ENCODE measurements at regions not wholly inside any gene's neighbourhood (a gene's known extent, or its start where the extent isn't known, plus 50 kb on each side); places are given as distances from the start of the nearest gene placed in this dataset.

- in situ Hi-C loops (cut with HindIII; ENCODE audit: low sequenced_read_pairs) = no loop called here
- DNase-seq (ENCODE audit: low spot score) = no peak
These were observed 181.5 kb downstream of the SLIT2 start for GRCh38 chr4:20433097-20433705.

- in situ Hi-C loops (cut with HindIII; ENCODE audit: low sequenced_read_pairs) = no loop called here
- DNase-seq (ENCODE audit: low spot score) = no peak
These were observed 188.5 kb downstream of the SLIT2 start for GRCh38 chr4:20440170-20440569.

DNA sequence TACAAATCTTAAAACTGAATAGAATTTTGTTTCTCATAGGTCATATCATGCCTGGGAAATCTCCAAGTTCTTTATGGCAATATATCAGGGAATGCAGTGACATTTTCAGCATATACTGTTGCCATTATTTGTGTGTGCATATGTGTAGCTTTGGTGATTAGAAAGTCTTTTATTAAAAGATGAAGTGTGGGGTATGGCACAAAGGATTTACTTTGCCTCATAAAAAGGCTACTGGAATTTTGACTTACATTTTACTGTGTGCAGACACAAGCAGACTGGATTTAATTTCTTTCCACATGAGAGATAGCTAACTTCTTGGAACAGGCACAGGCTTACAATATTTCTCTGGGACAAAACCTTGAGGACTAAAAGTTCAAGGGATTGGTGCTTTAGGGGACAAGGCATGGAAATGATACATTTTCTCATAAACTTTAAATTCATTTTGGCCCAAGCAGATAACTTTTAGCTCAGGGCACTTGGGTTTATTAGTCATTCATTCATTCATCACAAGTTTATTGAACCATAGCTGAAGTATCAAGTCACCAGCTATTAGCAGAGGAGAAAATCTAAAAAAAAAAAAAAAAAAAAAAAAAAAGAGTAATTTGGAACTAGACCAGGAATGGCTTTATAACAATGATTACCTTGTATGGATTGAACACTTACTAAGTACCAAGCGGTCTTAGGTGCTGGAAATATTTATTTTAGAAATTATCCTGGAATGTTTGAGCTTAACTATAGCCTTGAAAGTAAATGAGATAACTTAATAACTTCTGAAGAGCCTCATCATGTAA, 191.5 kb downstream of the SLIT2 start:
- in situ Hi-C loops (cut with HindIII; ENCODE audit: low sequenced_read_pairs) = no loop called here
- no peak for DNase-seq (ENCODE audit: low spot score)

GRCh38 chr4:20444599-20445337, 193.1 kb downstream of the SLIT2 start:
- in situ Hi-C loops (cut with HindIII; ENCODE audit: low sequenced_read_pairs) = no loop called here
- no peak for DNase-seq (ENCODE audit: low spot score)

DNA sequence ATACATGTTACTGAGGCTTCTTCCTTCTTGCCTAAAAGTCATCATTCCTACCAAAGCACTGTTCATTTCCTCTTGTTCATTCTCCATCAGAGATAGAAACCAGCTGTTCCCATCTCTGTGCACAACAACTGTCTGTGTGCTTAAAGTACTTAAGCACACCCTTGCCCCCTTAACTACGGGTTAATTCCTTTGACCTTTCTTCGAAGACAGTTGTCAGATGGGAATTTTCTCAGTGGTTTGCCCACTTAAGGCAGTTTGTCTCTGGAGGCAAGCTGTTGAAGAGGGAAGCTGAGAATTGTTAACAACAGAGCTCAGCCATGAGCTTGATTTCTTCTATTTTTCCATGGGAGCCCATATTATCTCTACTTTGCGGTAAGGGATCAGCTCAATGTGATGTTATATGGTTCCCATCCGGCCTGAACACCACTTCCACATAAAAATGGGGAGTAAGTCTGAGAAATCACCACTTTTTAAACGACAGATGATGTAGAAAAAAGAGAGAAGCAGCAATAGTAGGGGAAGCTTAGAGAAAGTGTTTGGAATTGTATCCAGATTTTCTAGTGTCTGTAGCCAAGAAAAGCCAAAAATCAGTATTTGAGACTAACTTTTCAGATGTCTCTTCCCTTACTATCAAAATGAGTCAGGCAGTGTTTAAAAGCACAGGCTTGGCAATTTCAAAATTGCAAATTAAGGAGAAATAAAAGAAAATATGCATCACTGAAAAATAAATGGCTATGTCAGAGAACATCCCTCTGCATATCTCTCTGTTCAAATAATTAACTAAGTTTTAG, 194.4 kb downstream of the SLIT2 start:
- DNase-seq (ENCODE audit: low spot score) = no peak
- in situ Hi-C loops (cut with HindIII; ENCODE audit: low sequenced_read_pairs) = no loop called here

DNA sequence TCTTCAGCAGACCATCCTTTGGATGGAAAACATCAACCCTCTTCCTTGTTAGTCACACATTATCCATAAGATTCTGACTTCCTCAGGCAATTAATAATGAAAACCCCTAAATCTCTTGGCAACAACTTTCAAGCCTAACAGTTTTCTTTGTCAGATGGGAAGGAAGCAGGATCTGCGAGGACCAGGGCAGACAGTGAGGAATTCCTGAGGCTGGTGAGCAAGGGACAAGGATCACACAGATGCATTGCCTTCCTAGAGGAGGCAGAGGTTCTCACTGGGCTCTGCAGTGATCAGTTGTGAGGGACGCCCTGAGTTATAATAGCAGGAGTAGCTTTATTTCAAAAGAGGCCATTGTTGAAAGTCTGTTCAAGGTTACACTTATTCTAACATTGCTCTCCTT, 195.4 kb downstream of the SLIT2 start:
- in situ Hi-C loops (cut with HindIII; ENCODE audit: low sequenced_read_pairs) = no loop called here
- no peak for DNase-seq (ENCODE audit: low spot score)

DNA sequence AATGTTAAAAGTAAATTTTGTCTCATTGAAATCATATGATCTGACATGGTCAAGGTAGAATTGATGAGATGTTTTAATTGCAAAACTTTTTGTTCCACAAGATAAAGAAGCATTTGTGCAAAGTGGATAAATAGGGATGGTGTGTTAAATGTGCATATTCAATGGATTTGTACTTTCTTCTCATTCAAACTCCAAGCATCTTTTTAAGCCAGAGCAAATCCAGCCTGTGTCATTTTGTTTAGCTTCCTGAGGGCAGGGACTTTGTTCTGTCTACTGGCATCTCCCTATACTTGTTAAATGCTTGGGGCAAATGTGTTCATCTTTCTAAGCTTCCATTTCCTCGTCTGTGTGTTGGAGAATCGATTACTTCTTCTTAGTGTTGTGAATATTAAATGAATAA, 200.3 kb downstream of the SLIT2 start:
- in situ Hi-C loops (cut with HindIII; ENCODE audit: low sequenced_read_pairs) = no loop called here
- no peak for DNase-seq (ENCODE audit: low spot score)

DNA sequence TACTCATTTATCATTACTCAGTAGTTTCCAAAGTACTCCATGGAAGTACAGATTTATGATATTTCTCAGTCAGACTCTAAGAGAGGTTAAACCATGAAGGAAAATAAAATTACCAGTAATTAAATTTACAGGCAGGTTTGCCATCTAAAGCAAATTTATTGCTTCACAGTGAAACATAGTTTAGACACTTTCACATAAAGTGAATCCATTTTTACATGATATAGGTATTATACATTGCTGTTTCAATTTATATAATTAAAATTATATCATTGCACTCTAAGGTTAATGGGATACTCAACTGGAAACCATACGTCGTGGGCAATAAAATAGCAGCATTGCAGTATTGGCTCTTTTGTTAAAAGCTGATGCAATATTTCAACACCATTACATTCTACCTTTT, 202.8 kb downstream of the SLIT2 start:
- DNase-seq (ENCODE audit: low spot score) = no peak
- in situ Hi-C loops (cut with HindIII; ENCODE audit: low sequenced_read_pairs) = no loop called here

DNA sequence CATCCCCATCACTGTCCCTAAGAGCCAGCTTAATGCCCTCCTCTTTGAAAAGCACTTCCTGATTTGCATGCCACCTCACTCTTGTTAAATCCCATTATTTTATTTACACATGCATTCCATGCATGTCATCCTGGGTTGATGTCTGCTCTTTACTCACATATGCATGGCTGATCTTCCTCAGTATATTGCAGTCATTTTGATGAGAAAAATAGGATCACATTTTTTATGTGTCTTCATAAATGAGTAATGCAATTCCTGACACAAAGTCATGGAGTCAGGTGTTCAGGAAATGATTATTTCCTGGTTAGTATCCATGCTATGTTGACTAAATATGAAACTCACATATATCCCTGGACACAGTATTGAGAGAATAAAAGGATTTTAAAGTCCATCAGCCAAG, 204.7 kb downstream of the SLIT2 start:
- DNase-seq (ENCODE audit: low spot score) = no peak
- in situ Hi-C loops (cut with HindIII; ENCODE audit: low sequenced_read_pairs) = no loop called here

- in situ Hi-C loops (cut with HindIII; ENCODE audit: low sequenced_read_pairs) = no loop called here
- DNase-seq (ENCODE audit: low spot score) = no peak
These were observed 210.9 kb downstream of the SLIT2 start for GRCh38 chr4:20462426-20463175.

DNA sequence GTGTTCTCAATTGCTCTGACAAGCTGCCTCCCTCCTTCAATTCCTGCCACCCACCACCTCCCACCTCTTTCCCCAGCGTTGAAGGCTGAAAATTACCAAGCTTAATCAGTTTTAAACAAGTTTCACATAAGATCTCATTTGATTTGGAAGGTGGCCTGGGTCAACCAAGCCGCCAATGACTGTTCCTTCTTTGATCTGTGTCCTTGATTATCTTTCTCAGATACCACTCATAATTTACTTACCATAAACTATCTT, 211.4 kb downstream of the SLIT2 start:
- no peak for DNase-seq (ENCODE audit: low spot score)
- in situ Hi-C loops (cut with HindIII; ENCODE audit: low sequenced_read_pairs) = no loop called here

DNA sequence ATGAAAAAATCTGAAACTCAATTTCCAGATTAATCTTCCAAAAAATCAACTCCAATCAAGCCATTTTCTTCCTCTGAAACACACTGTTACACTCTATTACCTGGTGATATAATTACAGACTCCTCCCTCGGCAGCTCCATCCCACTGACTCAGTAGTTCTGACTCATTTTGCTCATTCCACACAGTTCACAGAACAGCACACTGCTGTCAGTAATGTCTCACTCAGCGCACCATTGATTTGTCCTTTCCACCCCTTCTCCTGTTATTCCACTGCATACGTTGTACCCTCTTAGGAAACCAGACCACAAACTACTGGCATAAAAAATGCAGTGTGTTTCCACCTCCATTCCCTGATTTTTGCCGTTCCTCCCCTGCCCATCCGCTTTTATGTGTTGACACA, 212.7 kb downstream of the SLIT2 start:
- in situ Hi-C loops (cut with HindIII; ENCODE audit: low sequenced_read_pairs) = no loop called here
- no peak for DNase-seq (ENCODE audit: low spot score)

- in situ Hi-C loops (cut with HindIII; ENCODE audit: low sequenced_read_pairs) = no loop called here
- DNase-seq (ENCODE audit: low spot score) = no peak
These were observed 222.4 kb downstream of the SLIT2 start for GRCh38 chr4:20474119-20474518.

DNA sequence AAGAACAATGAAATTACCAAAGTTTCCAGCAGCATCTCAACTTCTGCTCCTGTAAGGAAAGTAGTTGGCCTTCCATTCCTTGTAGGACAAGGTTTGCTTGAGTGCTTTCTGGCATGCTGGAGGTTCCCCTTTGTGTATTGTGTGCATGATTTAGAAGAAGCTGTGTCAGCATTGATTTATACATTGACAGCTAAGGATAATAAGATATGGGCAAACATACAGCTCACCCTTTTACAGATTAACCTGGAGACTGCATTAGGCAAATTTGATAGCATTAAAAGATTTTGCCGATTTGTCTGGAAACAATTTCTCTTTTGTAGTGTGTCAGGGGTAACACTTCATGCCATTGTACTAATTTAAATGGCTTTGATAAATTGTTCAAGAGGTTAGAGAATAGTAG, 221.8 kb upstream of the PACRGL start:
- in situ Hi-C loops (cut with HindIII; ENCODE audit: low sequenced_read_pairs) = no loop called here
- no peak for DNase-seq (ENCODE audit: low spot score)

DNA sequence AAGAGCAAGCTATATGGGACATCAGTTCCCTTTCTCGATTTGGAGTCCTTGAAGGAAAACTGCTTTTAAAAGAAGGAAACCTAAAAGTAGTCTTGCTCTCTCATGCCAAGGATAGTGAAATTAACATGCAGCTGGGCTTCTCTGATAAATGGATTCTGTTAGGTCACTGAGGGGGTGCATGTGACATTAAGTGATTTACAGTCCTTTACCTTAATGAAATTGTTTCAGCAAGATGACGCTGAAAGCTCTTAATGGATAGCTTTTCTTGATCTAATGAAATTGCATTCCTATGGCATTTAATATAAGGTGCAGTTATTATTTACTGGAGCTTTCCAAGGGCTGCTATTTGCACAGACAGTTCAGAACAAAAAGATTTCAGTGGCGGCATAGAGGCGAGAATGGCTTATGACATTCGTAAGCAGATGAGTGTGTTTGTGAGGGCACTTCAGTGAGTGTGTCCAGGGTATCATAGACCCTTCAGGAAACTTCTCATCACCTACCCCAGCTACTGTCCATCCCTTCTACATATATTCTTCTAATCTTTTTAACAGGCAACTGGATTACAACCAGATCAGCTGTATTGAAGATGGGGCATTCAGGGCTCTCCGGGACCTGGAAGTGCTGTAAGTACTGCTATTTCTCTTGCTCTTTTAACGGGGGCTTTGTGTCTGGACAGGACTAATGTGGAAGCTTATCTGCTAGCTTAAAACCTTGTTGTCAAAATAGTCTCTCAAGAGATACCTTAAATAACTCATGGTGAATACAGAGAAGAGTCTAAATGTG, 219.9 kb upstream of the PACRGL start:
- in situ Hi-C loops (cut with HindIII; ENCODE audit: low sequenced_read_pairs) = no loop called here
- DNase-seq (ENCODE audit: low spot score) = no peak

DNA sequence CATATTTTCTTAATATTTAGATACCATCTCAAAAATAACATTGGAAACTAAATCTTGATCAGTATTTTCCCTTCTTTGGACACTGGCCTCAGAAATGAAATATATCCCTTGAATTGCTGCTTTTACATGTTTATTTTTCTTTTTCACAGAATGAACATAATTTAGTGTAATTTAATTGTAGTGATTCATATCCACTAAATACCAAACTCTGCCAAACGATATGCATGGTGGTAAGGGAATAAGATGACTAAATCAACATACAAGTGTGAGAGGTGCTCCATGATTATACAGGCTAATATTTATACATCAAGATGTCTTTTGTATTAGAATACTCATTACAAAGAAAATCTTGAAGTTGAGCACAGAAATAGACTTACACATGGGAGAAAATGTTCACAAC, 216.8 kb upstream of the PACRGL start:
- in situ Hi-C loops (cut with HindIII; ENCODE audit: low sequenced_read_pairs) = no loop called here
- DNase-seq (ENCODE audit: low spot score) = no peak

DNA sequence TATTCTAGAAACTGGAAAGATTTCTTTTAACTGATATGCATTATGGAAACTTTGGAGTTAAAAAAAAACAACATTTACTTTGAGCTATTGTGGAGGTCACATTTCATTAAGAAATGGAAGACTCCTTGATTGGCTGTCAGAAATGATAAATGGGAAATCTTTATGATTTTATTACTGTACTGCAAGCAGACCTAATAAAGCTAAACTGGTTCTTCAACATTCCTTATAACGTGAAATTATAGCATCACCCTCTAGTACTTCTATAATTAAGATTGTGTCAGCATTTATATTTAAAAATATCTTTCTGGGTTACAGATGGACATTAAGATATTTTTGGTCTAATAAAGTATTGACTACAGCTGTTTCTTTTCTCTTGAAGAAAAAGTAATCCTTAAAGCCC, 213.8 kb upstream of the PACRGL start:
- in situ Hi-C loops (cut with HindIII; ENCODE audit: low sequenced_read_pairs) = no loop called here
- DNase-seq (ENCODE audit: low spot score) = no peak

DNA sequence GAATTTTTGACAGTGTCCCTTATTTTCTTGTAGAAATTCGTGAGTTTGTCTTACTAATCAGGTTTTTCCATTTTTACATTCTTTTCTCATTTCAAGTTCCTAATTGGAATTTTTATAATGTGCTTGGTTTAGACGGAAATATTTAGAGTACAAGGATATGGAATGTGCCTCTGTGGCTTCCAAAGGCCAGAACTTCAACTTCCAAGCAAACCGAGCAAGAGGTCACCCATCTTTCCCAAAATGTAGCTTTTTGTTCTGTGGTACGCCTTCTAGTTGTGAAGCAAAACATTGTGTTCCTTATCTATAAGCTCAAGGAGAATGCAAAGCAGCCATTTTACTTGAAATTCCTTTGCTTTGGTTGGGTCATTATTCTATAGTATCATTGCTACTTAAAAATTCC, 212.8 kb upstream of the PACRGL start:
- DNase-seq (ENCODE audit: low spot score) = no peak
- in situ Hi-C loops (cut with HindIII; ENCODE audit: low sequenced_read_pairs) = no loop called here

DNA sequence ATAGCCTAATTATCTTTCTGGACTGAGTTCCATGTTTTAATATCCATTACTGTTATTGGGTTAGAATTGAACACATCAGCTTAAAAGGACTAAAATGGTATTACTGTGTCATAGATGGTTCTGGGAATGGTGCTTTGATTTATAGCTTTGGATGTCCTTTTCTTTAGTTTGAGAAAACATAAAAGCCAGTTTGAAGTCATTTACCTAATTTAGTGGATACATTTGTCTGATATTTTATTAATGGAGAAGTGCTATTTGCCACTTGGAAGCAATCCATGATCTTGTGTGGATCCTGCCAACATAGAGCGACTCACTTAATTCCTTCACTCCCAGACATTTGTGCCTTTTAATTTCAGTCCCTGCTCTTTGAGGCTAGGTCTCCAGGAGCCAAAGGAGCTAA, 212.4 kb upstream of the PACRGL start:
- in situ Hi-C loops (cut with HindIII; ENCODE audit: low sequenced_read_pairs) = no loop called here
- DNase-seq (ENCODE audit: low spot score) = no peak
